Central memory CD8-positive, alpha-beta T cell (primary cell): ENCODE measurements at regions not wholly inside any gene's neighbourhood (a gene's known extent, or its start where the extent isn't known, plus 50 kb on each side); places are given as distances from the start of the nearest gene placed in this dataset.
"Not testable (repeated sequence)": the region's sequence is repeated elsewhere in the genome, so short reads cannot be mapped to it uniquely, and the experiment has no call there.

Experiments
- ATAC-seq: fragments of 150-1000 bp; cut with Tn5 transposase; replicated peaks from 2 replicates; pipeline ENCODE4 v1.10.0; 2022; ENCODE audit warnings: mild to moderate bottlenecking, moderate FRiP score, moderate number of reproducible peaks; ENCODE audit not compliant: poor library complexity, severe bottlenecking; ENCODE audit errors: extremely low read depth
- DNase-seq, 2 donors: peaks; one replicate each; pipeline ENCODE4 v3.0.0; 2021; ENCODE audit warnings: low spot score in 2 of 2
- H3K27ac Mint-ChIP-seq: one replicate; pipeline ENCODE4 v1.8.0; 2022; ENCODE audit warnings: low read depth, mild to moderate bottlenecking, moderate library complexity, mixed read lengths
- H3K27me3 Mint-ChIP-seq: one replicate; pipeline ENCODE4 v1.8.0; 2022; ENCODE audit warnings: mixed read lengths
- H3K36me3 Mint-ChIP-seq: one replicate; pipeline ENCODE4 v1.8.0; 2022; ENCODE audit warnings: mild to moderate bottlenecking, moderate library complexity, mixed read lengths; ENCODE audit not compliant: insufficient read depth
- H3K4me1 Mint-ChIP-seq: one replicate; pipeline ENCODE4 v1.8.0; 2022; ENCODE audit warnings: mixed read lengths
- H3K4me3 Mint-ChIP-seq: one replicate; pipeline ENCODE4 v1.8.0; 2022; ENCODE audit warnings: mild to moderate bottlenecking, moderate library complexity, mixed read lengths
- H3K9me3 Mint-ChIP-seq: one replicate; pipeline ENCODE4 v1.8.0; 2022; ENCODE audit warnings: mixed read lengths

DNA sequence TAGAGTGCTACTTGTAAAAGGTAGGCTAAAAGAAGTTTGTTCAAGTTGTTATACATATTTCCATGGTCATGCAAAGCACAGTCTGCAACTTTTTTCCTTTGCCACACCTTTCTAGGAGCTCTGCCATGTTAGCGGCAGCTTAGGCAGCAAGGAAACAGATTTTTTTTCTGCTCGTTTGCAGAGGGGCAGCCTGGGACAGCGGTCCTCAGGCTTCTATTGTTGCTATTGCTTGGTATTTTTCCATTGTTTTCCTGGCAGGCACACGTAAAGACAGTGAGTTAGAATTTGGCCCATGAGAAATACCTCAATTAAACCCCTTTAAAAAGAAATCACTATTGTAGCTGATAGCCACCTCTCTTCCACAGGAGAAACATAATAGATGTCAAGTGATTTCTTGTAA, 391.4 kb downstream of the SH2D1A start:
- ATAC-seq, result no peak
- Mint-ChIP-seq H3K9me3 (no peaks in the 10 kb centered on the region), H3K36me3 (no peaks in the 10 kb centered on the region), H3K4me3 (no peak overlapping the region), H3K4me1 (peaks cover 18% of the 10 kb centered on the region), H3K27ac (no peak overlapping the region), H3K27me3 (no peaks in the 10 kb centered on the region)
- DNase-seq, result no peak

DNA sequence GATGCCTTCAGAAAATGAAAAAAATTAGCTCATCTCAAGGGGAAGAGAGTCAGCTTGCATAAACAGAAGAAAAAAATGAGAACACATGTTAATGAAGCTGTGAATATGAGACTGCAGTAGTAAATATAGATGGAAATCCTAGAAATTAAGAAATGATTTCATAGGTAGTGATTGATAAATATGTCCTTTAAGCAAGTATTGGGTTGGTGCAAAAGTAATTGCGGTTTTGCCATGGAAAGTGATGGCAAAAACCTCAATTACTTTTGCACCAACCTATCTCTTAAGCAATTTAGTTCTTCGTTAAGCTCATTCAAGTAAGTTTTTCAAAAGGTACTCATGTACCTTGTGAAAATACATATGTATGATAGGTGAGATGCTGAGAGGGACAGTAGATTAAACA, 400.9 kb downstream of the SH2D1A start:
- Mint-ChIP-seq H3K4me1 (no peaks in the 10 kb centered on the region), H3K36me3 (peaks cover 1% of the 10 kb centered on the region), H3K4me3 (no peak overlapping the region), H3K27ac (no peak overlapping the region), H3K27me3 (no peaks in the 10 kb centered on the region), H3K9me3 (no peaks in the 10 kb centered on the region)
- ATAC-seq (no peak), DNase-seq (no peak)

DNA sequence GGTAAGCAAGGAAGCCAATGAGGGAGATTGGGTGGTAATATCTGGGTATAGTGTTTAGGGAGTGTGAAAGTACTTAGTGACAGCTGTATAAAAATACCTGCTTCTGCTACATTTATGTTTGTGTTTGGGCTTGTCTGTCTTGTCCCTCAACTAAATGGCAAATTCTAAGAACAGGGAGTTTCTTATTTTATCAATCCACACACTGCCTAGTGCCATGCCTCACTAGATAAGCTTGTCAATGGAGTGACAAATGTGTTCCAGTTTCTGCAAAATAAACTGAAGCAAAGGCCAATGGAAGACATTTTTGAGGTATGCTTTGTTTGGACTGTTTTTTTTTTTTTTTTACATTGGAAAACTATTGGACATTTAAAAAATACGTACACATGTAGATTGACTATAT, 418.0 kb downstream of the SH2D1A start:
- ATAC-seq, result no peak
- Mint-ChIP-seq H3K4me3 (no peak overlapping the region), H3K4me1 (no peaks in the 10 kb centered on the region), H3K9me3 (no peaks in the 10 kb centered on the region), H3K27ac (no peak overlapping the region), H3K36me3 (no peaks in the 10 kb centered on the region), H3K27me3 (no peaks in the 10 kb centered on the region)
- no peak for DNase-seq

DNA sequence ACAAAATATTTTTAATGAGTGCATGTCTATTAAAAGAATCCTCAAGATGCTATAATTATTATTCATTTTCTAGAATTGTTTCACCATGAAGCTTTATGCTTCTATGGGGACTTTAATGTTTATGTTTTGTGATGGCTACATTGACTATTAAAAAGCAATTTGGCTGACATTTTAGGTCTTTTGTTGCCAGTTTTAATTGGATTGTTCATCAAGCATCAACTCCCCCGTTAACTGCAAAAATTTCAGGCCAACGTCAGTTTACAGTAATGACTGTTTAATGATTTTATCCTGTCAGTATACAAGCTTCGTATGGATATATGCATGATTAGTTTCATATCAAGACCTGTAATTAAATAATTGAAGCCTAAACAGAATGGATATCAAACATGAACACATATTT, 422.8 kb downstream of the SH2D1A start:
- no peaks in the 10 kb centered on the region for H3K9me3 Mint-ChIP-seq
- H3K4me1 Mint-ChIP-seq, result no peaks in the 10 kb centered on the region
- no peaks in the 10 kb centered on the region for H3K36me3 Mint-ChIP-seq
- H3K27me3 Mint-ChIP-seq, result no peaks in the 10 kb centered on the region
- no peak overlapping the region for H3K27ac Mint-ChIP-seq
- DNase-seq (no peak), ATAC-seq (no peak)
- H3K4me3 Mint-ChIP-seq, result no peak overlapping the region

DNA sequence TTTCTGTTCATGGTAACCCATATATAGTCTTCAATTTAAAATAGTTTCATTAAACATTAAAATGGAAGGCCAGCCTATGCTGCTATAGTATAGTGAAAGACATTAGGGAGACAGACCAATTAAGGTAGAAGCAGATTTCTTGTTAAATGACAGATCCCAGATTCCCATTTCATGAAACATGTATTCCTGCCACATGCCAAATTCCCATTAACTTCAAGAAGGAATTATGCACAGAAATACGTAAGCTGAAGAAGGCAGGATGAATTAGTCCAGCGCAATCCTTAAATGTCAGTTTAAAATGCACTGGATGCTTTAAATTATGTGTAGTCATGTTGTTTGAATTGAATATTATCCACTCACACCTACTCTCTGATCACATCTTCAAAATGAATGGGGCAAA, 424.9 kb downstream of the SH2D1A start:
- H3K9me3 Mint-ChIP-seq, result no peaks in the 10 kb centered on the region
- no peaks in the 10 kb centered on the region for H3K27me3 Mint-ChIP-seq
- H3K4me3 Mint-ChIP-seq, result no peak overlapping the region
- no peak overlapping the region for H3K27ac Mint-ChIP-seq
- no peaks in the 10 kb centered on the region for H3K36me3 Mint-ChIP-seq
- H3K4me1 Mint-ChIP-seq, result no peaks in the 10 kb centered on the region
- no peak for DNase-seq
- ATAC-seq, result no peak

DNA sequence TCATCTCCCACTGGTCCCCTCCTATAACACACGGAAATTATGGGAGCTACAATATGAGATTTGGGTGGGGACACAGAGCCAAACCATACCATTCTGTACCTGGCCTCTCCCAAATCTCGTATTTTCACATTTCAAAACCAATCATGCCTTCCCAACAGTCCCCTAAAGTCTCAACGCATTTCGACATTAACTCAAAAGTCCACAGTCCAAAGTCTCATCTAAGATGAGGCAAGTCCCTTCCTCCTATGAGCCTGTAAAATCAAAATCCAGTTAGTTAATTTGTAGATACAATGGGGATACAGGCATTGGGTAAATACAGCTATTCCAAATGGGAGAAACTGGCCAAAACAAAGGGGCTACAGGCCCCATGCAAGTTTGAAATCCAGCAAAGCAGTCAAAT, 441.9 kb downstream of the SH2D1A start:
- not testable (repeated sequence) for H3K4me1 Mint-ChIP-seq, DNase-seq, ATAC-seq, H3K9me3 Mint-ChIP-seq, H3K36me3 Mint-ChIP-seq, H3K27ac Mint-ChIP-seq, H3K4me3 Mint-ChIP-seq, H3K27me3 Mint-ChIP-seq

DNA sequence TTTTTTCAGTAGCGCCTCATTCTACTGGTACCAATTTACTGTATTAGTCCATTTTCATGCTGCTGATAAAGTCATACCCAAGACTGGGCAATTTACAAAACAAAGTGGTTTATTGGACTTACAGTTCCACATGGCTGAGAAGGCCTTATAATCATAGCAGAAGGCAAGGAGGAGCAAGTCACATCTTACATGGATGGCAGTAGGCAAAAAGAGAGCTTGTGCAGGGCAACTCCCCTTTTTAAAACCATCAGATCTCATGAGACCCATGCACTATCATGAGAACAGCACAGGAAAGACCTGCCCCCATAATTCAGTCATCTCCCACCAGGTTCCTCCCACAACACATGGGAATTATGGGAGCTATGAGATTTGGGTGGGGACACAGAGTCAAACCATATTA, 443.5 kb downstream of the SH2D1A start:
- not testable (repeated sequence) for H3K4me1 Mint-ChIP-seq, H3K27ac Mint-ChIP-seq, H3K27me3 Mint-ChIP-seq, H3K9me3 Mint-ChIP-seq, DNase-seq, H3K36me3 Mint-ChIP-seq, H3K4me3 Mint-ChIP-seq, ATAC-seq

DNA sequence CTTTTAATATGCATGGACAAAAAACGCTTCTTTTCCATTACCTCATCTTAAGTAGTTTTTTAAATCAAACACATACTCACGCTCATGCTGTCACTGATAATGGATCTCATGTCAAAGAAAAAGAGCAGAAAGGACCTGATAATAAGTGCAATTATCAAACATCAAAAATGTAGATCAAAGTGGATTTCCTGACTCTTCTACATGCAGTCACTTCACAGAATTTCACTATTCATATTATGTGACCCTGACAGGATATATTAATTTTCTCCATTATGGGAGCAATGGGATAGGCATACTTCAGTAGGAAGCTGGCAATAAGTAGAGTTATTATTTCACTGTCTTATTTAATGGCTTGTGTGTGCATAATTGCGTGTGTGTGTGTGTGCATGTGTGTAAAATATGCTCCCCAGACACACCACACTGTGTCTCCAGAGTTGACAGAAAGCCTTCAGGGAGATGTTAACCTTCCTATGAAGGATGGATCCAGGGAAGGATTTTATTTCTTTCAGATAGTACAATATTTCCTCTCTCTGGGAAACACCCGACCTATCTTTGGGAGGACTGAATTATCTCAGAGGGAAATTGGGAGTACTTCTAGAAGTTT, 445.2 kb downstream of the SH2D1A start:
- no peaks in the 10 kb centered on the region for H3K9me3 Mint-ChIP-seq
- H3K27me3 Mint-ChIP-seq, result no peaks in the 10 kb centered on the region
- H3K27ac Mint-ChIP-seq, result no peak overlapping the region
- no peaks in the 10 kb centered on the region for H3K4me1 Mint-ChIP-seq
- DNase-seq (no peak), ATAC-seq (no peak)
- no peaks in the 10 kb centered on the region for H3K36me3 Mint-ChIP-seq
- H3K4me3 Mint-ChIP-seq, result no peak overlapping the region

DNA sequence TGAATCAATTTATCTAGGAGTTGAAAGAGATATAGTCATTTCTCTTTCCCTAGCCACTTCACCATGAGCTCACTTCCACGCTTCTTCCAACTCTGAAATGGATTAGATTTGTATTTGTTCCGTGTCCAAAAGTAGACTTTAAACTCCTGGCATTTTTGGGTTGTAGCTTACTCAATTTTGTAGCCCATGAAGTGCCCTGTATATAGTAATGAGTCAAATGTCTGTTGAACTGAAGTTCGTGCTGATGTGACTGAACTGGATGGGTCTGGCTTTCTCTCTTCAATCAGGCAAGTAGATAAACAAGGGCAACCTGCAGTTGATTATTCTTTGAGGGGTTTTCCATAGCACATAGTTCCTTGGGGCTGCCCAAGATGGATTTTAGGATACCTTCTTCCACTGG, 450.6 kb downstream of the SH2D1A start:
- DNase-seq, result no peak
- H3K4me3 Mint-ChIP-seq, result no peak overlapping the region
- no peaks in the 10 kb centered on the region for H3K27me3 Mint-ChIP-seq
- H3K4me1 Mint-ChIP-seq, result no peaks in the 10 kb centered on the region
- H3K9me3 Mint-ChIP-seq, result peaks cover 6% of the 10 kb centered on the region
- ATAC-seq, result no peak
- H3K27ac Mint-ChIP-seq, result no peak overlapping the region
- H3K36me3 Mint-ChIP-seq, result no peaks in the 10 kb centered on the region

DNA sequence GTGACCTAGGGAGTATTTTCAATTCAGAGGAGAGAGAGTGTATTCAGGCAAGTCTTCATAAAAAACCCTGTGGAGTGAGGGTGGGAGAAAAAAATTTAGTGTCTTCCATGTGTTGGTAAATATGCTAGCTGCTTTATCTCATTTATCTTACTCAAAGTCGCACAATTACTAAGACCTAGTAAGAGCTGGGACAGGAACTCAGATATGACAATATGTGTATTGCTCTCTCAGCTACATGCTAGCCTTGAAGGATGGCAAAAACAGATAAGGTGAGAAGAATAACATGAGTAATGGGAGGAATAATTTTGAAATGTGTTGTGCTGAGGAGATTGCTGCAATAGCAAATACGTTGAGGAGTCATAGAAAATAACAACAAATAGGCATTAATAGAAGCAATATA, 458.6 kb downstream of the SH2D1A start:
- no peak for DNase-seq
- ATAC-seq, result no peak
- H3K4me1 Mint-ChIP-seq, result no peaks in the 10 kb centered on the region
- no peaks in the 10 kb centered on the region for H3K27me3 Mint-ChIP-seq
- H3K9me3 Mint-ChIP-seq, result peaks cover 27% of the 10 kb centered on the region
- no peaks in the 10 kb centered on the region for H3K36me3 Mint-ChIP-seq
- H3K27ac Mint-ChIP-seq, result no peak overlapping the region
- no peak overlapping the region for H3K4me3 Mint-ChIP-seq

DNA sequence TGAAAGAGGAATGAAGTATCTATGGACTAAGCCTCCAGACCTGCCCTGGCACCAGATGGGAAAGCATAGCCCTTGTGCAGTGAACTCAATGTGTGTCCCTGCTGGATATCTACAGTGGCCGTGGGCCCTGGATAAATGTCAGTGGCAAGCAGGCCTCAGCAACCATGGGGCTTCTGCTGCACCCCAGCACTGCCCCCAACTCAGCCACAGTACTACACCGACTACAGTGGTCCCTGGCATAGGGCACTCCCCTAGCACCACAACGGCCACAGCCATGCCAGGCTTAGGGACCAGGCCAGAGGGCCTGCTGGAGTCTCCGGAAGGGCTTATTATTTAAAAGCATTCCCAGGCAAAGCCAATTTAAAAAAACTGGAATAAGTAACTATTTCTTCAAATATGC, 459.1 kb downstream of the SH2D1A start:
- H3K4me3 Mint-ChIP-seq, result no peak overlapping the region

DNA sequence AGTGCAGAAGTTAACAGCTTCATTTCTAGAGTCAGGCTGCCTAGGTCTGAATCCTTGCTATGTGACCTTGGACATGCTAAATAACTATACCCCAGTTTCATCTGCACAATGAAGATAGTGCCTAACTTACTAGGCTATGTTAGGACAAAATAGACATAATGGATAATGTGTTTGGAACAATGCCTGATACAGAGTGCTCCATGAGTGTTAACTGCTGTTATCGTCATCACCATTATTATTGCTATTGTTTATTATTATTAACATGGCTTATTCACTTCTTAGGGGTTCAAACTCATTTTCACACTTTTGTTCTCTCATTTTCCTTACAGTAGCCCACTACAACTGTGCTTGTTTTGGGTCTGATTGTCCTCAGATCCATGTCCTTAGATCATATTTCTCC, 467.7 kb downstream of the SH2D1A start:
- ATAC-seq (no peak), DNase-seq (no peak)
- Mint-ChIP-seq H3K36me3 (no peaks in the 10 kb centered on the region), H3K27ac (no peak overlapping the region), H3K9me3 (peaks cover 6% of the 10 kb centered on the region), H3K27me3 (no peaks in the 10 kb centered on the region), H3K4me1 (no peaks in the 10 kb centered on the region), H3K4me3 (no peak overlapping the region)

More for the DNA sequence above, 459.1 kb downstream of the SH2D1A start:
- no peak for ATAC-seq
- no peak overlapping the region for H3K27ac Mint-ChIP-seq
- no peaks in the 10 kb centered on the region for H3K36me3 Mint-ChIP-seq
- H3K27me3 Mint-ChIP-seq, result no peaks in the 10 kb centered on the region
- H3K4me1 Mint-ChIP-seq, result no peaks in the 10 kb centered on the region
- DNase-seq, result no peak
- peaks cover 24% of the 10 kb centered on the region for H3K9me3 Mint-ChIP-seq

DNA sequence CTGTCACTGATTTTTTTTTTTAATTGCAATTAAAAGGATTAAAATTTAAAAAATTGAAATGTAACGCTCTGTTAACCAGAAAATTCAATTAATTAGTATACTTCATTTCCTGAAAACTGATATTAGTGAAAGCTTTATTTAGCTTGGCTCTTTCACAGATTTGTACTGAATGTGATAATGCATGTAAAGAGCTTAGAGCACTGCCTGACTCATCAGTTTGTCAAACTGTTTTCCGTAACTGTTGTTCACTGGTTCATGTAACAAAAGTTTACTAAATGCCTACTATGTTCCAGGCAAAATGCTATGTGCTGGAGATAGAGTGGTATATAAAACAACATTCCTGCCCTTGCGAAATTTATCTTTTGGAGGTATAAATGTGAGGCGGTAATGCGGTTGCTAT, 471.7 kb downstream of the SH2D1A start:
- DNase-seq (no peak), ATAC-seq (no peak)
- Mint-ChIP-seq H3K4me1 (no peaks in the 10 kb centered on the region), H3K9me3 (no peaks in the 10 kb centered on the region), H3K36me3 (no peaks in the 10 kb centered on the region), H3K27me3 (no peaks in the 10 kb centered on the region), H3K27ac (no peak overlapping the region), H3K4me3 (no peak overlapping the region)

DNA sequence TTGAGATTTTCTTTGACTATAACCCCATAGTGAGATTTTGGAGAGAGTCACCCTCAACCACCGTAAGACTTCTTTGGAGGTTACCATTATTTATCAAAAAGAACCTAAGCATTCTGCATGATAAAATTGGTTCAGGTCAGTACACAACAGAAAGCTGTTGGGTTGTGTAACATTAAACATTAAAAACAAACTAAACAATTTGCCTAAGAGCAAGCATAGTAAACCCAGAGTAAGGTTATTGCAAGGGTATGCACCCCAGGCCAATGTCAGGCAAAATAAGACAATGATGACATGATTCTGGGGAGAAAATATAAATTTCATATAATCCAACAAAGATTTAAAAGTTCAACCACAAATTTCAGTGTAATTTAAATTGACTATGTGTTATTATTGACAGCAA, 472.4 kb downstream of the SH2D1A start:
- H3K36me3 Mint-ChIP-seq, result no peaks in the 10 kb centered on the region

More for the DNA sequence above, 472.4 kb downstream of the SH2D1A start:
- Mint-ChIP-seq H3K4me1 (no peaks in the 10 kb centered on the region), H3K27me3 (no peaks in the 10 kb centered on the region), H3K27ac (no peak overlapping the region), H3K9me3 (no peaks in the 10 kb centered on the region), H3K4me3 (no peak overlapping the region)
- DNase-seq, result no peak
- ATAC-seq, result no peak
